HuH-7.5 (cell line): ENCODE measurements at regions not wholly inside any gene's neighbourhood (a gene's known extent, or its start where the extent isn't known, plus 50 kb on each side); places are given as distances from the start of the nearest gene placed in this dataset.

Source experiments
- DNase-seq: peaks from one replicate; pipeline ENCODE4 v3.0.0; 2011; ENCODE audit warnings: low spot score

DNA sequence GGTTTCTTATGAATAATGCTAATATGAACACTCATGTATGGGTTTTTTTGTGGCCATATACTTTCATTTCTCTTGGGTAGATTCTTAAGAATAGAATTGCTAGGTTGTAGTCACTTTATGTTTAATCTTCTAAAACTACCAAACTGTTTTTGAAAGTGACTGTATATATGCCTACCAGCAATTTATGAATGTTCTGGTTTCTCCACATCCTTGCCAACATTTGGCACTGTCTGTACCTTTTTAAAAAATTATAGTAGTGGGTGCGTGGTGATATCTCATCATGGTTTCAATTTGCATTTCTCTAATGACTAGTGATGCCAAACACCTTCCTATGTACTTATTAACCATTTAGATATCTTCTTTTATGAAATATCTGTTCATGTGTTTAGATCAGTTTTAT, 110.6 kb upstream of the RIOK3 start:
- DNase-seq = no peak

DNA sequence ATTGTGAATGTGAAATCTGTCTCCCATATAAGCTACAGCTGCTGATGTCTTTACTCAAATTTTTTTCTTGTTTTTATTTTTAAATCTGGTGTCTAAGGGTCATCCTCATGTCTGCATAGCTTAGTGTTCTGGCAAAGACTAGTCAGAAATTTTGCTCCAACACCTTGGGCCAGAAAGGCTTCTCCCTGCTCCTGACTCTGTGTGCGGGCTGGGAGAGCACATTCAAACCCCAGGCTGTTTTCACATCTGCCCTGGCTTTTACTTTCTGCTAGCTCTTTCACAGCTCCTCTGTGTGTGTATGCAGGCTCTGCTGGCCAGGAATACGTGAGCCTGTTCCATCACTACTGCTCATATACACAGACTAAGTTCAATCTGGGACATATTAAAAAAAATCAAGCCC, 102.9 kb upstream of the RIOK3 start:
- DNase-seq = no peak

GRCh38 chr18:23351521-23351920, 101.6 kb upstream of the RIOK3 start:
- DNase-seq = no peak

DNA sequence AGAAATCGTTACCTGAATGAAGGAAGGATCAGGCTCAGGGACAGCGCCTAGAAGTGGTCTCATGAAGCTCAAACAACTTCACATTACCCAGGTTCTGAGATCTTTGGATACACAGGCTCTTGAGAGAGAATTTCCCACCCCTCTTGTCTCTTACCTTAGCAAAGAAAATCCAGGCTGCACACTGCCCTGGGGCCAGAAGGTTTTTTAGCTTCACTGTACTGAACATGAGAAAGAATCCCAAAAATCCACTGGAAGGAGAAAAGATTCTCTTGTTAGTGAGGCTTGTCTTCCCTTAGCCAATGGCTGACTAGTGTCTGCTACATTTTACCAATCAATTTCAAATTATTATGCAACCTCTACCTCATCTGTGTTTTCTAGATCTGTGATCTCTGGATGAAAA, 101.0 kb upstream of the RIOK3 start:
- no peak for DNase-seq

DNA sequence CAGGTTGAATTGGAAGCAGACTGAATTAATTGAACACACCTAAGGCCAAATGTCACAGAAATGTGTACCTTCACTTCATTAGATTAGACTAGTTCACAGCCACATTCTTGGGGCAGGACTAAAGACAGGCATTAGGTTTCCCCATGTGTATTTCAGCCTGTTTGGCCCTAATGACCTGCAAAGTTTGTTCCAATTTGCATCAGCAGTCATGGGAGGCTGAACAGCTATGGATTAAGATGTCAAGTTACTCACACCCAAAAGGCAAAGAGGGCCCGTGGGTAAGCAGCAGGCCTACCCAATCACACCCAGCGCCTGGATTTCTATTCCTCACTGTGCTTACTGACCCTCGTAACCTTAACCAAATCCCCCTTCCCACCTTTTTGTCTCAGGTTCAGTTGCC, 99.6 kb upstream of the RIOK3 start:
- no peak for DNase-seq

- no peak for DNase-seq
Measured at GRCh38 chr18:23354625-23355024, 98.5 kb upstream of the RIOK3 start.

DNA sequence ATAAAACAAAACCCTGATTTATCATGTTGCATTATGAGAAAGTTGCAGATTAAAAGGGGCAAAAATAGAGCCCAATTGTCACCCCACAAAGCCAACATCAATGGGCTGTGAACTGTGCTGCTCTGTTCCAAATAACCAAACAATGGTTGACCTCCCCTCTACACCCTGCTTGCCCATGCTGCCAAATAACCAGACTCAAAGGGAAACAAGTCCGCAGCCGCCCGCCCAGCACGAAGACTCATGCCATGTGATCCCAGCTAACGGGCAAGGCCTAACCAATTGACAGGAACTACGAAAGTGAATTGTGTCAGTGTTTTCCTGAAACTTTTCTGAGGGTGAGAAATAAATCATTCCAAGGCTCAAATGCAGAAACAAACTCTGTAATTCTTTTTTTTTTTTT, 97.9 kb upstream of the RIOK3 start:
- no peak for DNase-seq

- DNase-seq = no peak
Measured at GRCh38 chr18:23356424-23356823, 96.7 kb upstream of the RIOK3 start.

- no peak for DNase-seq
Measured at GRCh38 chr18:23356915-23357601, 96.0 kb upstream of the RIOK3 start.

DNA sequence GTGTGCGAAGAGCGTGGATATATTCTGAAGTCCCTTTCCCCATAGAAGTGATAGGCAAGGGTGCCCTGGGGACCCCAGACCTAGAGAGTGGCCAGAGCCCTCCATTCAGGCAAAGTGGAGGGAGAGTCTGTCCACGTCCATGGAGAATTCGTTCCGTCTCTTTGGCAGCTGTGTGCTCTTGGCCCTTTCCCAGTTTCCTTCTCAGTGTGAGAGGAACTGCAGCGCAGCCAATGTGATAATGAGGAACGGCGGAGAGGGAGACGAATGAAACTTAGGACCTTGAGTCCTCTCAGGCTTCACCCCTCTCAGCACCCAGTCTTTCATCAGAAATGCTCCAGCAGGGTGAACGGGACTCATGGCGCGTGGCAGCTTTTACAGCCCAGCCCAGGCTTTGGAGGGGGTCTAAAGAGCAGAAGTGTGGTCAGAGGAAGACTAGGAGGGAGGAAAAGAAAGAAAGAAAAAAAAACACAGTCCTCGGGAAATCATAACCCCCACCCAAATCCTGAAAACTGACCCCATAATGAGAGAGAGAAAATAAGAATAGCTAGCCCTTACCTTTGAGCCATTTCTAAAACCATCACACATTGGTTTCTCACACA, 95.0 kb upstream of the RIOK3 start:
- no peak for DNase-seq

- DNase-seq = no peak
Measured at GRCh38 chr18:23359421-23359820, 93.7 kb upstream of the RIOK3 start.

DNA sequence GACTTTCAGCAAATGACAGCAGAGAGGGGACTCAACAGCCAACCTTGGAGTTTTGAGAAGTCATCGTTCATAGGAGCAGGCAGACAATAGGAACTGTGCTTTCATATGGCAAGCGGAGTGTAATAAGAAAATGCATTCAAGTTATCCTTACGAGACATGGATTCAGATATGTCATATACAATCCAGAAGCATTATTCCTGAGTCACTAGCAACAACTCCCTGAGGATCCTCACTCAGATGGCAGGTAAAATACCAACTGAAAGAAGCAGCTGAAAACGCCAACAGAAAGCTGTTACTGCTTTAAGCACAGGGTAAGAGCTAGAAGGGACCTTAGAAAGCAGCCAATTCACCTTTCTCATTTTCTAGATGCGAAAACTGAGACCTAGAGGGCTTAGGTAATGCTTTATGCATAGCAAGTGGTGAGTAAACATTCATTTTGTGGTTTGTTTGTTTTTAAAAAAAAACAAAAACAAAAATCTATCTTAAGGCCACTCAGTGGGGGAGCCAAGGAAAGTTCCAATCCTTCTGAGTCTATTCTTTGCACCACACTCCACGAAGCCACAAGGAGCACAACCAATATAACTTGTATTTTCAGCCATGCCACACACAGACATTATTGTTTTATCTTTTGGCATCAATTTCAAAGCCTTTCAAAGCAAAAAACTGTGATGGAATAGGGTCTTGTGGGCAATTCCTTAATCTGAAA, 89.1 kb upstream of the RIOK3 start:
- DNase-seq = no peak

GRCh38 chr18:23365602-23366001, 87.5 kb upstream of the RIOK3 start:
- DNase-seq = no peak

- DNase-seq = no peak
Measured at GRCh38 chr18:23369266-23369665, 83.8 kb upstream of the RIOK3 start.

DNA sequence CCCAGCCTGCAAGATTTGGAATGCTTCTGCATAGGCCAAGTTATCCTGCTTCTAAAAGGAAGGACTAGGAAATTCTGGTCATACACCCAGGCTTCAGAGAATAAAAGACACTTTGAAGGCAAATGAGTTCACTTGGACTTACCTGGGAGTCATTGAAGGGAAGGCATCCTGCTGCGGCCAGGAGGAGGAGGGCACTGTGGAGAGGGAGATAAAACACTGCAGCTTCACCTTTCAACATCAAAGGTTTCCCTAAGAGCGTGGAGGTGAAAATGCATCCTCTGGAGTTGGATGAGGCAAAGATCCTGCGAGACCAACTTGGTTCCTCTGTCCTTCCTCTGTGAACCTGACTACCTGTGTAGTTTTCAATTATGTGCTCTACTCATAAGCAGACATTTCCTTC, 79.5 kb upstream of the RIOK3 start:
- DNase-seq = no peak

DNA sequence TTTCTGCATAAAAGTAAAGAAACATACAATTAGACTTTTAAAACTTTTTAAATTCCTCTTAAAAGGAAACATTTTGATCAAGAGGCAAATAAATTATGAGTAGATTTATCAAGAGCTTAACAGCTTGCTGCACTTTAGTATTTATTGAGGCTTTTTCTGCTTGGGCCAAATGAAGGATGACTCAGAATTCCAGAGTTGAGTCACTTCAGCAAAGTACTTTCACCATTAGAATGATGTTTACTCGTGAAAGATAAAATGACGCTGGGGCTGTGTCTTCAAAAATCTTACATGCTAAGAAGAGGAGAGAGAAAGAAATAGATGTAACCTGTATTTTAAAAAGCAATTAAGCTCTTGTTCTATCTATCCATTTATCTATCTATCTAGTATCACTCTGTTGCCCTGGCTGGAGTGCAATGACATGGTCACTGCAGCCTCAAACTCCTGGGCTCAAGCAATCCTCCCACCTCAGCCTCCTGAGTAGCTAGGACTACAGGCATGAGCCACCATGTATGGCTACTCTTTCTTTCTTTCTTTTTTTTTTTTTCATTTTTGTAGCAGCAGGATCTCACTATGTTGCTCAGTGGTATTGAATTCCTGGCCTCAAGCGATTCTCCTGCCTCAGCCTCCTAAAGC, 75.3 kb upstream of the RIOK3 start:
- DNase-seq = no peak

DNA sequence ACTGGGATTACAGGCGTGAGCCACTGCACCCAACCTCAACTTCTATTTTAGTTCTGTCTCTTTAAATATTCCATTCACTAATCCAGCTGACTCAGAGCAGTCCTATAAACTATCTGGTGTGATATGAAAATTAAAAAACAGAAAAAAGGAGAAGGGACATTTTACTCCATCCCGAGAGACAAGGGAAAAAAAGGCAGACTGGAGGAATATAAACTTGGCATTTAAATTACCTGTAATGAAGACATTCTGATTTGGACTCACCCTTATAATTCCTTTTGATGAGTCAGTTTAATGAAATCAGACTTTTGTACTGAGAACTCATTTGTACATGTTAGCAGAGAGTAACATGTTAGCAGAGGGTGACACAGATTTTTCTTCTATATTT, 74.8 kb upstream of the RIOK3 start:
- no peak for DNase-seq

GRCh38 chr18:23380001-23380550, 73.0 kb upstream of the RIOK3 start:
- no peak for DNase-seq

DNA sequence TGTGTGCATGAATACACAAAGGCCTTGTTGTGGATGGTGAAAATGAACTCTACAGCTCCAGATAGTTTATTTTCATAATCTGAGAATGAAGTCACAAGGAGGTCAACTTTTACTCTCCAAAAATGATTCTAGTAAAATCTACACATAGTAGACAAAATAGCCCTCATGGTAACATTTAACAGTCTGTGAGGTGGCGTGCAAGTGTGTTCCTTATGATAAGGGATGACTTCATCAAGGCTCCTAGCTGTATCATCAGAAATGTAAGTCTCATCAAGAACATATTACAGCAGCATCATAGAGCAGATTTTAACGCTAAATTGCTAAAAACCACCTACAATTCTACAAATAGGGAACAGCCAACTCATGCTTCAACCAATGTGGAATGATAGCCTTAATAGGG, 72.3 kb upstream of the RIOK3 start:
- DNase-seq = no peak

GRCh38 chr18:23383494-23383893, 69.6 kb upstream of the RIOK3 start:
- no peak for DNase-seq

GRCh38 chr18:23384778-23385736, 68.0 kb upstream of the RIOK3 start:
- DNase-seq = no peak

- no peak for DNase-seq
Measured at GRCh38 chr18:23386317-23386716, 66.8 kb upstream of the RIOK3 start.
